Natural killer cell (primary cell): ENCODE measurements at regions not wholly inside any gene's neighbourhood (a gene's known extent, or its start where the extent isn't known, plus 50 kb on each side); places are given as distances from the start of the nearest gene placed in this dataset.

Experiments used
- ATAC-seq, 3 donors: fragments of 150-1000 bp in 2 of 3; fragments of 200-7000 bp in 1 of 3; cut with Tn5 transposase; 1 replicate in 1 of 3; 2 replicates in 2 of 3; pipeline ENCODE4 v1.10.0; 2021; ENCODE audit warnings: mild to moderate bottlenecking in 2 of 3, moderate library complexity in 2 of 3
- DNase-seq, 2 donors: peaks; one replicate each; pipeline versions ENCODE4 v3.0.0 to v3.0.0-alpha.2; 2013 to 2021; ENCODE audit warnings: mixed read lengths in 1 of 2
- H3K27ac ChIP-seq: one replicate; pipeline ENCODE4 v1.5.1; 2013; ENCODE audit warnings: mild to moderate bottlenecking, low read length
- H3K27me3 ChIP-seq: one replicate; pipeline ENCODE4 v1.6.1; 2013; ENCODE audit warnings: low read length; ENCODE audit not compliant: control insufficient read depth, insufficient read depth
- H3K36me3 ChIP-seq: one replicate; pipeline ENCODE4 v1.6.1; 2013; ENCODE audit warnings: low read length; ENCODE audit not compliant: control insufficient read depth, insufficient read depth
- H3K4me1 ChIP-seq: one replicate; pipeline ENCODE4 v1.6.1; 2013; ENCODE audit warnings: low read length; ENCODE audit not compliant: control insufficient read depth, insufficient read depth
- H3K4me3 ChIP-seq: one replicate; pipeline ENCODE4 v1.5.1; 2013; ENCODE audit warnings: low read length
- H3K9me3 ChIP-seq: one replicate; pipeline ENCODE4 v1.6.1; 2013; ENCODE audit warnings: low read length; ENCODE audit not compliant: control insufficient read depth, insufficient read depth
- H3K27ac Mint-ChIP-seq, 2 donors: one replicate each; pipeline ENCODE4 v1.8.0; 2022; ENCODE audit warnings: mild to moderate bottlenecking in 2 of 2, mixed read lengths in 2 of 2, moderate library complexity in 1 of 2
- H3K27me3 Mint-ChIP-seq, 2 donors: one replicate each; pipeline ENCODE4 v1.8.0; 2022; ENCODE audit warnings: low read depth in 2 of 2, mixed read lengths in 2 of 2
- H3K36me3 Mint-ChIP-seq: one replicate; pipeline ENCODE4 v1.8.0; 2022; ENCODE audit warnings: mixed read lengths
- H3K4me1 Mint-ChIP-seq, 2 donors: one replicate each; pipeline ENCODE4 v1.8.0; 2022; ENCODE audit warnings: mixed read lengths in 2 of 2
- H3K4me3 Mint-ChIP-seq: one replicate; pipeline ENCODE4 v1.8.0; 2022; ENCODE audit warnings: mild to moderate bottlenecking, moderate library complexity, mixed read lengths
- H3K9me3 Mint-ChIP-seq, 2 donors: one replicate each; pipeline ENCODE4 v1.8.0; 2022; ENCODE audit warnings: mixed read lengths in 2 of 2
- WGBS: methylation state at CpG from one replicate; pipeline ENCODE4 v1.1.7; 2013; ENCODE audit warnings: missing lambda C conversion rate; ENCODE audit not compliant: insufficient coverage; 5-methylcytosine and 5-hydroxymethylcytosine counted together
- intact Hi-C: fragments of 100-400 bp; cut with micrococcal nuclease; formaldehyde crosslinking; loops from one replicate; pipeline ENCODE4 v1.14.2; 2022
- TF ChIP-seq, protein P1 (sequence below): fragments of 200-600 bp; IDR thresholded peaks from one replicate; pipeline ENCODE4 v1.8.0; 2022; ENCODE audit warnings: antibody characterized with exemption

DNA sequence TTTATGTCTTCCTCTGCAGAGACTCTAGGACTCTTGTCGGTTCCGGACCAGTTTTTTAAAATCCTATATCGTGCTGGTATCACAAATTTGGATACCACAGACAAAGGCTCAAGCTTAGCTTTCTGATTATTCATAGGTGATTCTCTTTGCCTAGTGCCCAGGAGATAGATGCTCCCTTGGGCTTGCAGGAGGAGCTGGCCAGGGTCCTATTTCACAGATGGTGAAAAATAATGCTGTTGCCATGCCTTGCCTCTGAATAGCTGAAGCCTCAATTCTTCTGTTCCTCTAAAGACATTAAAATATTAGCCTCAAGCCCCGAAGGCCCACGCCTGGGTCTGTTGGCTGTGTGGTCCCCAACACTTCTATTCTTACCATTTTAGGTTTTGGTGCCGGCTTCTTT lies 123.9 kb upstream of the BACH2 start:
- no peaks in the 10 kb centered on the region for H3K36me3 ChIP-seq
- peaks cover 0 to 3% of the 10 kb centered on the region in 2 donors for H3K9me3 Mint-ChIP-seq
- H3K4me1 ChIP-seq, result no peaks in the 10 kb centered on the region
- peaks cover 7% of the 10 kb centered on the region in 2 donors for H3K4me1 Mint-ChIP-seq
- no peak overlapping the region for H3K4me3 ChIP-seq
- WGBS, result 98% methylated on average over 5 of the region's 6 CpGs
- intact Hi-C loops, result no loop called here
- DNase-seq, result no peak
- H3K27me3 Mint-ChIP-seq, result no peaks in the 10 kb centered on the region
- no peak overlapping the region for H3K27ac ChIP-seq
- no peak overlapping the region for H3K4me3 Mint-ChIP-seq
- no peaks in the 10 kb centered on the region for H3K27me3 ChIP-seq
- H3K36me3 Mint-ChIP-seq, result no peaks in the 10 kb centered on the region
- TF ChIP-seq, protein P1, sequence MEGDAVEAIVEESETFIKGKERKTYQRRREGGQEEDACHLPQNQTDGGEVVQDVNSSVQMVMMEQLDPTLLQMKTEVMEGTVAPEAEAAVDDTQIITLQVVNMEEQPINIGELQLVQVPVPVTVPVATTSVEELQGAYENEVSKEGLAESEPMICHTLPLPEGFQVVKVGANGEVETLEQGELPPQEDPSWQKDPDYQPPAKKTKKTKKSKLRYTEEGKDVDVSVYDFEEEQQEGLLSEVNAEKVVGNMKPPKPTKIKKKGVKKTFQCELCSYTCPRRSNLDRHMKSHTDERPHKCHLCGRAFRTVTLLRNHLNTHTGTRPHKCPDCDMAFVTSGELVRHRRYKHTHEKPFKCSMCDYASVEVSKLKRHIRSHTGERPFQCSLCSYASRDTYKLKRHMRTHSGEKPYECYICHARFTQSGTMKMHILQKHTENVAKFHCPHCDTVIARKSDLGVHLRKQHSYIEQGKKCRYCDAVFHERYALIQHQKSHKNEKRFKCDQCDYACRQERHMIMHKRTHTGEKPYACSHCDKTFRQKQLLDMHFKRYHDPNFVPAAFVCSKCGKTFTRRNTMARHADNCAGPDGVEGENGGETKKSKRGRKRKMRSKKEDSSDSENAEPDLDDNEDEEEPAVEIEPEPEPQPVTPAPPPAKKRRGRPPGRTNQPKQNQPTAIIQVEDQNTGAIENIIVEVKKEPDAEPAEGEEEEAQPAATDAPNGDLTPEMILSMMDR, result no peak
- H3K9me3 ChIP-seq, result no peaks in the 10 kb centered on the region
- no peak overlapping the region for H3K27ac Mint-ChIP-seq
- ATAC-seq, result no peak

GRCh38 chr6:90417385-90417784 lies 120.7 kb upstream of the BACH2 start:
- Histone ChIP-seq H3K27ac (no peak overlapping the region), H3K36me3 (no peaks in the 10 kb centered on the region), H3K4me1 (peaks cover 15% of the 10 kb centered on the region), H3K27me3 (no peaks in the 10 kb centered on the region), H3K4me3 (no peak overlapping the region), H3K9me3 (no peaks in the 10 kb centered on the region)
- WGBS, result 100% methylated on average over 1 of the region's 1 CpG
- no peak overlapping the region for H3K4me3 Mint-ChIP-seq
- H3K9me3 Mint-ChIP-seq, result peaks cover 0 to 3% of the 10 kb centered on the region in 2 donors
- TF ChIP-seq, protein P1, result no peak
- peaks cover 0 to 4% of the 10 kb centered on the region in 2 donors for H3K27me3 Mint-ChIP-seq
- DNase-seq (no peak), ATAC-seq (no peak)
- H3K27ac Mint-ChIP-seq, result no peak overlapping the region
- no peaks in the 10 kb centered on the region for H3K36me3 Mint-ChIP-seq
- peaks cover 13 to 15% of the 10 kb centered on the region in 2 donors for H3K4me1 Mint-ChIP-seq
- intact Hi-C loops, result no loop called here

- Mint-ChIP-seq H3K9me3 (peaks cover 0 to 3% of the 10 kb centered on the region in 2 donors), H3K27me3 (peaks cover 0 to 4% of the 10 kb centered on the region in 2 donors), H3K27ac (peak overlapping the region in 1 of 2 donors; percentile 25), H3K4me3 (no peak overlapping the region), H3K36me3 (no peaks in the 10 kb centered on the region), H3K4me1 (peaks cover 13 to 15% of the 10 kb centered on the region in 2 donors)
- intact Hi-C loops, result no loop called here
- Histone ChIP-seq H3K9me3 (no peaks in the 10 kb centered on the region), H3K4me1 (peaks cover 15% of the 10 kb centered on the region), H3K4me3 (no peak overlapping the region), H3K27ac (no peak overlapping the region), H3K36me3 (no peaks in the 10 kb centered on the region), H3K27me3 (no peaks in the 10 kb centered on the region)
- TF ChIP-seq, protein P1, result no peak
- no peak for ATAC-seq
- no peak for DNase-seq
These were observed 119.7 kb upstream of the BACH2 start for GRCh38 chr6:90416322-90416721.

GRCh38 chr6:90415178-90415577 lies 118.5 kb upstream of the BACH2 start:
- Histone ChIP-seq H3K9me3 (no peaks in the 10 kb centered on the region), H3K36me3 (no peaks in the 10 kb centered on the region), H3K4me3 (no peak overlapping the region), H3K27me3 (no peaks in the 10 kb centered on the region), H3K27ac (no peak overlapping the region), H3K4me1 (peaks cover 15% of the 10 kb centered on the region)
- Mint-ChIP-seq H3K9me3 (peaks cover 0 to 3% of the 10 kb centered on the region in 2 donors), H3K27me3 (peaks cover 0 to 4% of the 10 kb centered on the region in 2 donors), H3K4me1 (peaks cover 13 to 15% of the 10 kb centered on the region in 2 donors), H3K36me3 (no peaks in the 10 kb centered on the region), H3K4me3 (no peak overlapping the region), H3K27ac (peak overlapping the region in 1 of 2 donors; percentile 31)
- ATAC-seq, result no peak
- DNase-seq, result no peak
- intact Hi-C loops, result no loop called here
- TF ChIP-seq, protein P1, result no peak
- 84% methylated on average over 2 of the region's 2 CpGs for WGBS
